ENCODE measurements at regions not wholly inside any gene's neighbourhood (a gene's known extent, or its start where the extent isn't known, plus 50 kb on each side); places are given as distances from the start of the nearest gene placed in this dataset.

GRCh38 chr1:75671708-75672107 lies 52.8 kb upstream of the ACADM start (continued):
- no peak for TF ChIP-seq PBX3 (IDR thresholded peaks at IDR 0.05)

- Histone ChIP-seq H3K4me1 (0 out of 3 replicates have a peak, but pooled peaks cover 4% of the 10 kb centered on the region), H3K4me3 (no peak overlapping the region), H3K27ac (peak overlapping the region in 1 of 2 experiments; percentile 73; a peak in 3 of 6 replicates), H3K4me2 (no peak overlapping the region), H3K9me3 (0 out of 3 replicates have a peak, but pooled peaks cover 4% of the 10 kb centered on the region)
- CTCF ChIA-PET, result no interaction called here
- POLR2A ChIA-PET, result no interaction called here
- FAIRE-seq (no peak), DNase-seq (ENCODE audit: low read depth in 1 of 2, low spot score in 1 of 2) (no peak), ATAC-seq (no peak)
- 92% methylated on average over 2 of the region's 2 CpGs for WGBS (ENCODE audit: missing lambda C conversion rate)
- TF ChIP-seq POLR2AphosphoS2 (conservative IDR thresholded peaks at IDR 0.05; ENCODE audit: low read length), result no peak
- no peak for TF ChIP-seq MYC (IDR thresholded peaks at IDR 0.05; ENCODE audit: borderline replicate concordance, low read length)
- no peak for TF ChIP-seq KDM1A (IDR thresholded peaks at IDR 0.05; ENCODE audit: low read depth)
- no peak for TF ChIP-seq SMC3 (IDR thresholded peaks at IDR 0.05)
- TF ChIP-seq HES2 (IDR thresholded peaks at IDR 0.05), result no peak
- no peak for TF ChIP-seq NFE2L2 (conservative IDR thresholded peaks at IDR 0.05; ENCODE audit: low read length)
- TF ChIP-seq MAFK (IDR thresholded peaks at IDR 0.05; ENCODE audit: partially characterized antibody), result no peak
- no peak for TF ChIP-seq POLR2A (IDR thresholded peaks at IDR 0.05; ENCODE audit: low read length)
- no peak for TF ChIP-seq JUN (IDR thresholded peaks at IDR 0.05)
- no peak for TF ChIP-seq RAD21 (conservative IDR thresholded peaks at IDR 0.05 in 1 of 2, IDR thresholded peaks at IDR 0.05 in 1 of 2)
These were observed 52.4 kb upstream of the ACADM start for GRCh38 chr1:75672108-75672507.

- H3K27ac ChIP-seq, result peak overlapping the region; percentile 48 to 73; a peak in 4 of 6 replicates
- TF ChIP-seq NFE2L2 (conservative IDR thresholded peaks at IDR 0.05; ENCODE audit: low read length) (peak; percentile 80), ZC3H11A (IDR thresholded peaks at IDR 0.05) (no peak), MAFK (IDR thresholded peaks at IDR 0.05; ENCODE audit: partially characterized antibody) (peak; percentile 86)
- 0 out of 3 replicates have a peak, but pooled peaks cover 4% of the 10 kb centered on the region for H3K4me1 ChIP-seq
- ChIA-PET CTCF (no interaction called here), POLR2A (no interaction called here)
- peak in 1 of 2 experiments; percentile 62; a peak in 2 of 6 replicates for ATAC-seq
- FAIRE-seq, result no peak
- peak in 1 of 2 experiments; percentile 32 for DNase-seq (ENCODE audit: low read depth in 1 of 2, low spot score in 1 of 2)
- H3K4me2 ChIP-seq, result no peak overlapping the region
- H3K9me3 ChIP-seq, result 0 out of 3 replicates have a peak, but pooled peaks cover 4% of the 10 kb centered on the region
- H3K4me3 ChIP-seq, result no peak overlapping the region
- 83% methylated on average over 2 of the region's 3 CpGs for WGBS (ENCODE audit: missing lambda C conversion rate)
These were observed 51.7 kb upstream of the ACADM start for GRCh38 chr1:75672528-75673393.

- Histone ChIP-seq H3K9me3 (0 out of 3 replicates have a peak, but pooled peaks cover 4% of the 10 kb centered on the region), H3K4me3 (no peak overlapping the region), H3K27ac (peak overlapping the region; percentile 48 to 73; a peak in 4 of 6 replicates), H3K4me2 (no peak overlapping the region), H3K4me1 (0 out of 3 replicates have a peak, but pooled peaks cover 4% of the 10 kb centered on the region)
- ChIA-PET CTCF (no interaction called here), POLR2A (no interaction called here)
- 38% methylated on average over 1 of the region's 1 CpG for WGBS (ENCODE audit: missing lambda C conversion rate)
- FAIRE-seq (no peak), ATAC-seq (no peak), DNase-seq (ENCODE audit: low read depth in 1 of 2, low spot score in 1 of 2) (no peak)
- no peak for TF ChIP-seq ATOH8 (CRISPR knock-in tag; IDR thresholded peaks at IDR 0.05; ENCODE audit: low read depth)
- TF ChIP-seq MYC (IDR thresholded peaks at IDR 0.05; ENCODE audit: borderline replicate concordance, low read length), result no peak
- TF ChIP-seq POLR2A (IDR thresholded peaks at IDR 0.05; ENCODE audit: low read length), result no peak
- TF ChIP-seq MAZ (IDR thresholded peaks at IDR 0.05; ENCODE audit: borderline replicate concordance, low read depth, low read length), result no peak
- no peak for TF ChIP-seq KDM1A (IDR thresholded peaks at IDR 0.05; ENCODE audit: low read depth)
- no peak for TF ChIP-seq KDM5A (IDR thresholded peaks at IDR 0.05)
- no peak for TF ChIP-seq E2F6 (IDR thresholded peaks at IDR 0.05; ENCODE audit: borderline replicate concordance, low read depth)
- TF ChIP-seq HOXB5 (CRISPR knock-in tag; IDR thresholded peaks at IDR 0.05), result no peak
- TF ChIP-seq HES2 (IDR thresholded peaks at IDR 0.05), result no peak
- TF ChIP-seq TP53 (CRISPR knock-in tag; IDR thresholded peaks at IDR 0.05), result no peak
- TF ChIP-seq REST (IDR thresholded peaks at IDR 0.05), result no peak
- TF ChIP-seq RAD21 (conservative IDR thresholded peaks at IDR 0.05 in 1 of 2, IDR thresholded peaks at IDR 0.05 in 1 of 2), result no peak
- TF ChIP-seq NR3C1 (IDR thresholded peaks at IDR 0.05), result no peak
- TF ChIP-seq HEYL (CRISPR knock-in tag; IDR thresholded peaks at IDR 0.05), result no peak
- TF ChIP-seq NFE2L2 (conservative IDR thresholded peaks at IDR 0.05; ENCODE audit: low read length), result no peak
- TF ChIP-seq TFCP2L1 (CRISPR knock-in tag; IDR thresholded peaks at IDR 0.05), result no peak
- TF ChIP-seq HDAC2 (IDR thresholded peaks at IDR 0.05), result no peak
- no peak for TF ChIP-seq RARB (CRISPR knock-in tag; IDR thresholded peaks at IDR 0.05)
These were observed 51.1 kb upstream of the ACADM start for GRCh38 chr1:75673399-75673798.

Measured in A549 (cell line).